Stimulated activated memory B cell treated with anti-CD40 and anti-IgM and Interleukin-4, amounts not matched to agents 10 μg/mL and 1 μg/mL and 100 μg/mL, for 72 hours (primary cell): ENCODE measurements at regions not wholly inside any gene's neighbourhood (a gene's known extent, or its start where the extent isn't known, plus 50 kb on each side); places are given as distances from the start of the nearest gene placed in this dataset.

Source experiments
- ATAC-seq: fragments of 150-1000 bp; cut with Tn5 transposase; 2 replicates; pipeline ENCODE4 v1.10.0; 2021
- H3K27ac Mint-ChIP-seq: one replicate; pipeline ENCODE4 v1.8.0; 2022; ENCODE audit warnings: mild to moderate bottlenecking, mixed read lengths
- H3K27me3 Mint-ChIP-seq: one replicate; pipeline ENCODE4 v1.8.0; 2022; ENCODE audit warnings: mixed read lengths
- H3K36me3 Mint-ChIP-seq: one replicate; pipeline ENCODE4 v1.8.0; 2022; ENCODE audit warnings: mixed read lengths
- H3K4me1 Mint-ChIP-seq: one replicate; pipeline ENCODE4 v1.8.0; 2022; ENCODE audit warnings: mixed read lengths
- H3K4me3 Mint-ChIP-seq: one replicate; pipeline ENCODE4 v1.8.0; 2022; ENCODE audit warnings: mild to moderate bottlenecking, moderate library complexity, mixed read lengths
- H3K9me3 Mint-ChIP-seq: one replicate; pipeline ENCODE4 v1.8.0; 2022; ENCODE audit warnings: mixed read lengths

DNA sequence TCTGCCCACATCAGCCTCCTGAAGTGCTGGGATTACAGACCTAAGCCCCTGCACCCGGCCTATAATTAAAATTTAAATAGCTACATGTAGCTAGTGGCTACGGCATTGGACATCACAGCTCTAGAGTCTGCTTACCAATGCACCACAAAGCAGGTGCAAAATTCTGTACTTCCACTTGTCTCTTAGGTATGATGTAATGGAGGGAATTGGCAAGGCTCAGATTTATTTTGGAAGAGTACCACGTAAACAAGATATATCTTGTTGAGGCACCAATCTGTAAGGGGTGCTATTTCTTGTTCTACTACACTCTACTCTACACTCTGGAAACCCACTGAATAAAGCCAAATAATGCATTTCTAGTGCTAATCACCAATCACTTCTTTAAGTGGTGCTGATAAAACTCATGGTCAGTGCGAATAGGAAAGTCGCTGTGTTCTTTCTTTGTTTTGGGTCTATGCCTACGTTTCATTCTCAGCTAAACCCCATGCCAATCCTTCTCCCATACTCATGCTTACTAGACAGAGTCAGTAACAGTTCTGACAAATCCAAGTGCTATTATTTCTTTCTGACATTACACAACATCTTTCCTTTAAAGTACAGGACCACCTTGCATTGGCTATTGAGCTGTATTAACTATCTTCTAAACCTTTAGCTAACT is 92.3 kb downstream of the GC start:
- Mint-ChIP-seq H3K4me1 (no peaks in the 10 kb centered on the region), H3K36me3 (no peaks in the 10 kb centered on the region), H3K27me3 (peaks cover 28% of the 10 kb centered on the region), H3K4me3 (no peak overlapping the region), H3K27ac (no peak overlapping the region), H3K9me3 (no peaks in the 10 kb centered on the region)
- ATAC-seq, result no peak

DNA sequence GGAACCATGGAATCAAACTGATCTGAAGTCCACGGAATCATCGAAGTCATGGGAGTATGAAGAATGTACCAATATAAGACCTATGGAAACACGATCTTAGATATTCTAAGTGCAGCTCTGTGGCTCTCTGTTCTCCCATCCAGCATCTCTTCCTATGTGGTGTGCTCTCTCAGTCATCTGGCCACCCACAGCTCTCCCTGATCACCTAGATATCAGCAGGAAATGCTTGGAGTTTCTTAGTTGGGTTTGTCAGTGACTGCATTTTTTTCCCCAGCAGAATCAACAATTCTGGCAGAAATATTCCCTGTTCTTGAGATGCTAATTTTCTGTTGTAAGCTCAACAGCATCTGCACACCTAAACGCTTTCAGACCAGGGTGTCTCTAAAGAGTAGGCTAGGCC is 94.1 kb downstream of the GC start:
- Mint-ChIP-seq H3K4me3 (no peak overlapping the region), H3K4me1 (no peaks in the 10 kb centered on the region), H3K9me3 (no peaks in the 10 kb centered on the region), H3K27me3 (peaks cover 11% of the 10 kb centered on the region), H3K36me3 (no peaks in the 10 kb centered on the region), H3K27ac (no peak overlapping the region)
- ATAC-seq, result no peak

DNA sequence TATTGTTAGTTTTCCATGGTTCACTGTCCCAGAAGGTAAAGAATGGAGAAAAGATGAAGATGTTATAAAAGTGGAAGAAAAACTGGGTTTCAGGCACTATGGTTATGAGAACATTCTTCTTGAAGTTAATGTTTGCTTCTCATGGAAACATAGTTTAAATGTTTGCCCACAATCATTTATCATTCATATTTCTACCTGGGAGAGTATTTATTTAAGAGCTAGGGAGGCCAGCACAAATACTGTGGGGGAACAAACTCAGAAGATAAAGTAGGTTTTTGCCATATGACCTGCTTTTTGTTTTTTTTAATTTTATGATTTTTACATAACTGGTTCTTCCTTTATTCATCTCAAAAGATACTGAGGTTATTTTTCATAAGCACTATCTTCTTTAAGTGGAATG is 96.8 kb downstream of the GC start:
- Mint-ChIP-seq H3K27me3 (peaks cover 11% of the 10 kb centered on the region), H3K9me3 (no peaks in the 10 kb centered on the region), H3K4me1 (no peaks in the 10 kb centered on the region), H3K36me3 (no peaks in the 10 kb centered on the region), H3K27ac (no peak overlapping the region), H3K4me3 (no peak overlapping the region)
- ATAC-seq, result no peak

DNA sequence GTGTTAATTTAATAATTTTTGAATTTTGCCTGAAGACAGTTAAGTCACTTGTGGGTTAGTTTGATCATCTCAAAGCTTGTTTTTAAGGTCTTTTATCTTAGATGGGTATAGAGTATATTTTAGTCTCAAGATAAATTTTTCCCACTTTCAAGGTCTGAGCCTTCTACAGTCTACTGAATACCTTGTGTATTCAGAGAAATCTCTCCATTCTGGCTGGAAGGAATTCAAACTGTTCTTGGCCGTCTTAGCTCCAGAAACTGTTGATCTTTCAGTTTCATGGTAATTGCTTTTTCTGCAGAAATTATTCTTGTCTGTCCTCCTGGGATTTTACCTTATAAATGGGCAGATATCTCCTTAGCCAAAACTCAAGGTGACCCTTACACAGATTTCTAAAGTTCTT is 97.9 kb downstream of the GC start:
- no peak for ATAC-seq
- Mint-ChIP-seq H3K4me3 (no peak overlapping the region), H3K9me3 (no peaks in the 10 kb centered on the region), H3K27me3 (peaks cover 11% of the 10 kb centered on the region), H3K27ac (no peak overlapping the region), H3K36me3 (no peaks in the 10 kb centered on the region), H3K4me1 (no peaks in the 10 kb centered on the region)

DNA sequence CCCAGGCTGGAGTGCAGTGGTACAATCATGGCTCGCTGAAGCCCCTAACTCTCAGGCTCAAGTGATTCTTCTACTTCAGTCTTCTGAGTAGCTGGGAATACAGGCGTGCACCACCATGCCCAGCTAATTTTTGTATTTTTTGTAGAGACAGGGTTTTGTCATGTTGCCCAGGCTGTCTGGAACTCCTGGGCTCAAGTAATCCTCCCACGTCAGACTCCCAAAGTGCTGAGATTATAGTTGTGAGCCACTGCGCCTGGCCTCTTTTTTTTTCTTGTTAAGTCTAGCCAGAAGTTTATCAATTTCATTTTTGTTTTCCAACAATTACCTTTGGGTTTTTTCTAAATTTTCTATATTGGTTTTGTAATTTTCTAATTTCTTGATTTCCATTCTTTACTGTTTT is 100.6 kb downstream of the GC start:
- peaks cover 2% of the 10 kb centered on the region for H3K27me3 Mint-ChIP-seq
- no peak for ATAC-seq
- no peak overlapping the region for H3K27ac Mint-ChIP-seq
- no peaks in the 10 kb centered on the region for H3K36me3 Mint-ChIP-seq
- H3K4me3 Mint-ChIP-seq, result no peak overlapping the region
- H3K4me1 Mint-ChIP-seq, result no peaks in the 10 kb centered on the region
- H3K9me3 Mint-ChIP-seq, result no peaks in the 10 kb centered on the region

DNA sequence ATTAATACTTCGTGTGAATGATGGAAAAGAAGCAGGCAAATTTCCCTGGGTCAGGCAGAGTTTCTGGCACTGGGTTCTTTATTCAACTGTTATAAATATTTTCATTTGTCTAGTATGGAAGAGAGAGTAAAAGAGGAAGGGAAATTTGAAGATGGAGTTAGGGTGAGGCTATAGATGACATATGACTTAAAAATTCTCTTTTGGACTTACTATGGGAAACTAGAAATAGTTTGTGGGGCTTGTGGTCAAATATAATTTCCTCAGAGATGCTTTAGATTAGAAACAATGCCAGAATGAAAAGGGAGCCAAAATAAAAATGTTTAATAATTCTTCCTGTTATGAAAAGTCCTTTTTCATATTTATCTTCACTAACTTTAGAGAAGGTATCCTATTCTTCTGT is 103.2 kb downstream of the GC start:
- Mint-ChIP-seq H3K27me3 (no peaks in the 10 kb centered on the region), H3K36me3 (no peaks in the 10 kb centered on the region), H3K9me3 (no peaks in the 10 kb centered on the region), H3K27ac (no peak overlapping the region), H3K4me3 (no peak overlapping the region), H3K4me1 (no peaks in the 10 kb centered on the region)
- no peak for ATAC-seq

DNA sequence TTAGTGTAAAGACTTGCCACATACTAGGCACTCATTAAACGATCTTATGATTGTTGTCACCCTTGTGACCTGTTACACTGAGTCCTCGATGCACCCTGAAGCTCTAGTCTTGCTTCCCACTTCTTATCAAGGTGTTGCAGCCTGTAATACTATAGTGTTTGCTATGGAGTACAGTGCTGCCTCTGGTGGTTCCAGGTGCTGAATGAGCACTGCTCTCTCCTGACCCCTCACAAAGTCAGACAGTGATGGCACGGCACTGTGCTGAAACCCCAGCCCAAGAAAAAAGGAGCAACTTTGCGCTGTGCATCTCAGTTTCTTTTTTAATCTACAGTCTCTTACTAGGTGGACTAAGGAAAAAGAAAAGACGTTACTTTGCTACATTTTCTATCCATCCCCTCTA is 106.3 kb downstream of the GC start:
- Mint-ChIP-seq H3K4me3 (no peak overlapping the region), H3K4me1 (no peaks in the 10 kb centered on the region), H3K27me3 (no peaks in the 10 kb centered on the region), H3K9me3 (no peaks in the 10 kb centered on the region), H3K36me3 (no peaks in the 10 kb centered on the region), H3K27ac (no peak overlapping the region)
- peak; percentile 37 for ATAC-seq

DNA sequence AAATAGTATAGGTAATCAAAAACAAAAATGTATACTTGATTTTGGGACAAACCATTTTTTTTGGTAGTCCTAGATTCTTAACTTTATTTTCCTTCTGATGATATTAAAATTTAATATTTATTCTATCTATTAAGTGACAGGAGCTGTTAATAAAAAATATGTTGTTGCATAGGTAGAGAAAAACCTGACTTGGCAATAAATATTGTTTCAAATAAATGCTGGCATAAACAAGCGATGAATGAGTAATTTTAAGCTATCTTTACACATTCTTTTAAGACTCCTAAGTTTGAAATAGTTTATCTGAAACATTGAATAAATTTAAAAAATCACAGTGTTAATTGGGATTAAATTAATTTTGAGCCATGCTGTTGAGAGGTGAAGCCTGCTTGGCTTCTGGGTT is 114.6 kb downstream of the GC start:
- H3K9me3 Mint-ChIP-seq, result peaks cover 2% of the 10 kb centered on the region
- no peaks in the 10 kb centered on the region for H3K36me3 Mint-ChIP-seq
- no peak overlapping the region for H3K27ac Mint-ChIP-seq
- H3K4me1 Mint-ChIP-seq, result no peaks in the 10 kb centered on the region
- ATAC-seq, result no peak
- no peak overlapping the region for H3K4me3 Mint-ChIP-seq
- no peaks in the 10 kb centered on the region for H3K27me3 Mint-ChIP-seq

DNA sequence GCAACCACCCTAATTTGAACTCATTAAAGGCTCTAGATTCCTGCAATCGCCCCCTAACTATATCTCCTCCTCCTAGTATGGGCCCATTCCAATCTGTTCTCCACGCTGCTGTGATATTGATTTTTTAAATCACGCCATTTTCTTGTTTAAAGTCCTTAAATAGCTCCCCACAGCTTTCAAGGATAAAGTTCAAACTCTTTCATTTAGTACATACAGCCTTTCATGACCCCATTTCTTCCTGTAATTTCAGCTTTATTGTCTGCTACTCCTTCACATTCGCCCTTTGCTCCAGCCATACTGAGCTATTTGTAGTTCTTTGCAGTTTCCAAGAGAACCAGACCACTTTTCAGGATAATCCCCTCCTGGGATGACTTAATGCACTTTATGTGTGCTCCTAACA is 118.5 kb downstream of the GC start:
- Mint-ChIP-seq H3K9me3 (no peaks in the 10 kb centered on the region), H3K27ac (no peak overlapping the region), H3K4me1 (no peaks in the 10 kb centered on the region), H3K36me3 (no peaks in the 10 kb centered on the region), H3K27me3 (no peaks in the 10 kb centered on the region), H3K4me3 (no peak overlapping the region)
- ATAC-seq, result no peak

DNA sequence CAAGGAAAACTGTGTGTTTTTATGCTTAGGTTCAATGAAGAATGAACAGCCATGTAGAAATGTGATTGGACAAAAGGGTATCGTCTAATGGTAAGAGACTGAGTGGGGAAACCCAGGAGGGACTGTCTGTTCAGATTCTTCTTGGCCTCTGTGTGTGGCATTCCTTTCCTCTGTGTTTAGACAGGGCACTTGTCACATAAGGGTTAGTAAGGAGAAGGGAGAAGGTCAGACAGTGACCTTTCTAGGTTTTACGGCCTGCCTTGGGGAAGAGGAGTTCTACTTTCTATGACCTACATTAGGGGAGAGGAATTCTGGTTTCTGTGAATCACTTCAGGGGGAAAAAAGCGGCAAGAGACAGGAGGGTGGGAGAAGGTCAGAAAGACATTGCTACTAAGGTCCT is 119.5 kb downstream of the GC start:
- Mint-ChIP-seq H3K27ac (no peak overlapping the region), H3K4me3 (no peak overlapping the region), H3K4me1 (no peaks in the 10 kb centered on the region), H3K27me3 (no peaks in the 10 kb centered on the region), H3K9me3 (no peaks in the 10 kb centered on the region), H3K36me3 (no peaks in the 10 kb centered on the region)
- ATAC-seq, result no peak

DNA sequence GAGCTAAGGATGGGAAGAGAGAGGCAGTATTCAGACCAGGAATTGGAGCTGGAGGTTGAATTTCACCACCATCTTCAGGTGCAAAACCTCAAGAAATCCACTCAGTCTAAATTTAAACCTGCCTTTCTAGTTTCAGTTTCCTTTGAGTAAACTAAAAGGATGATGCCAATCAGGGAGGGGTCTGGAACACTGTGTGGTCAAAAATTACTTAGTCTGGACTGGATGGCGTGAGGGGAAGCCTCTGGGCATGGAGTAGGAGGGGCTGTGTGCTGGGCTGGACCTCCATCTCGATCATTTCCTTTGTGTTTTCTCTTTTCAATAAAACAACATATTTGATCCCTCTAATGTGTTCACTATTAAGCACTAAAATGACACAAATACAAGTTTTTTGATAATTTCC is 120.1 kb downstream of the GC start:
- Mint-ChIP-seq H3K27me3 (no peaks in the 10 kb centered on the region), H3K4me1 (no peaks in the 10 kb centered on the region), H3K36me3 (no peaks in the 10 kb centered on the region), H3K27ac (no peak overlapping the region), H3K9me3 (no peaks in the 10 kb centered on the region), H3K4me3 (no peak overlapping the region)
- ATAC-seq, result no peak

DNA sequence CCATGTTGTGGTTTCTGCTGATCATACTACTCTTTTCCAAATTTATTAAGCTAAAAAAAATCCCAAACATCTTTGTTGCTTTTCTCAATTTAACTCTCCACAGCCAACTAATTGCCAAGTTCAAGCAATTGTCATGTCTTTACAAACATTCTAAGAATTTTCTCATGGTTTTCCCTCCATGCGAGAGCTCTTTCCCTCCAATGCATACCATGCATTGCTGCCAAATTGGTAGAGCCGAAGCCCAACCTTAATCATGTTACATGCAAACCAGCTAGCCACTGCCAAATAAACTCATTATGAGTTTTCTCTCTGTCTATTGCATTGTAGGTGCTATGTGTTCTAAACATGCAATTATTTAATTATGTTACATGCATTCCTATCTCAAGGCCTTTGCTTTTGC is 123.9 kb downstream of the GC start:
- Mint-ChIP-seq H3K36me3 (no peaks in the 10 kb centered on the region), H3K9me3 (no peaks in the 10 kb centered on the region), H3K4me3 (no peak overlapping the region), H3K4me1 (no peaks in the 10 kb centered on the region), H3K27ac (no peak overlapping the region), H3K27me3 (no peaks in the 10 kb centered on the region)
- no peak for ATAC-seq

DNA sequence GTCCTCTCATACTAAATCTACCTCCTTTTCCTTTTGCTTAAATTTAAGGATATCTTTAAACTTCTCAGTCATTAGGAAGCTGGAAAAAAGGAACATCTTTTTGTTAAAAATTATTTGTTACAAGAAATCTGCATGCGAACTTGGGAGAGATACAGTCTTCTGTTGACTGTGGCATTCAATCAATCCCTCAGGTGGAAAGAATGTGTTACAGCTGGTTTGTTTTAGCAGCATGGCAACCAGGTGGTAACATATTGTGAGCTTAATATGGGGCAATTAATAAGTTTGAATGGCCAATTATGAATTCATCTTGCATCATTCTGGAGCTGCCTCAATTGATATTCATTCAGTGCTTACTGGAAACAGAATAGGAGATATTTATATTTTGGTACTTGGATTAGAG is 135.0 kb downstream of the GC start:
- Mint-ChIP-seq H3K27ac (no peak overlapping the region), H3K4me3 (no peak overlapping the region), H3K9me3 (no peaks in the 10 kb centered on the region), H3K36me3 (no peaks in the 10 kb centered on the region), H3K4me1 (no peaks in the 10 kb centered on the region), H3K27me3 (no peaks in the 10 kb centered on the region)
- no peak for ATAC-seq

DNA sequence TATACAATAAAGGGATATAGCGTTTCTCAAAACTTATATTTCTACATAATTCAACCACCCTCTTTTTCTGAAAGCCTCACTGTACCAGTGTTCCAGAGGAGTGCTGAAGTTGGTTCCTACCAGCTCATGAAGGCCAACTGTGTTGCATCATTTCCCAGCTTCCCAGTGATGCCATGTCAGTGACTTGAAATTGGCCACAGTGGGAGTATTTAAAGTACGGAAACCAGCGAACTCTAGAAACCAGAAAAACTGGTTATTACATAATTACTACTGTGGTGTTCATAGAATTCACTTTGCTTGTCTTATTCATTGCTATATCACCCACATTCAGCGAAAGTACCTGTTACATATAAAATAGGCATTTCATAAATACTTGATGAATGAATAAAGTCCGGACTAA is 135.4 kb downstream of the GC start:
- no peaks in the 10 kb centered on the region for H3K4me1 Mint-ChIP-seq
- H3K4me3 Mint-ChIP-seq, result no peak overlapping the region
- ATAC-seq, result no peak
- no peaks in the 10 kb centered on the region for H3K36me3 Mint-ChIP-seq
- no peaks in the 10 kb centered on the region for H3K27me3 Mint-ChIP-seq
- no peak overlapping the region for H3K27ac Mint-ChIP-seq
- no peaks in the 10 kb centered on the region for H3K9me3 Mint-ChIP-seq

DNA sequence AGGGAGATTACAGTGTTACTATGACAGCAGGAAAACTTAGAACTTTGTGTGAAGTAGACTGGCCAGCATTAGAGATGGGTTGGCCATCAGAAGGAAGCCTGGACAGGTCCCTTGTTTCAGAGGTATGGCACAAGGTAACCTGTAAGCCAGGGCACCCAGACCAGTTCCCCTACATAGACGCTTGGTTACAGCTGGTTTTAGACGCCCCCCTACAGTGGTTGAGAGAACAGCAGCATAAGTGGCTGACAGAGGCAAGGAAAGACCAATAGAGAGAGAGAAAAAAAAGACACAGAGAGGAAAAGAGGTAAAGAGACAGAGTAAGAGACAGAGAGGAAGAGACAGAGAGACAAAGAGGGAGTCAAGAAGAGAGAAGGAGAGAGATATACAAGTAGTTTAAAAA is 144.5 kb downstream of the GC start:
- no peak for ATAC-seq
- Mint-ChIP-seq H3K36me3 (no peaks in the 10 kb centered on the region), H3K4me1 (no peaks in the 10 kb centered on the region), H3K27me3 (peaks cover 10% of the 10 kb centered on the region), H3K4me3 (no peak overlapping the region), H3K27ac (no peak overlapping the region), H3K9me3 (peaks cover 7% of the 10 kb centered on the region)

DNA sequence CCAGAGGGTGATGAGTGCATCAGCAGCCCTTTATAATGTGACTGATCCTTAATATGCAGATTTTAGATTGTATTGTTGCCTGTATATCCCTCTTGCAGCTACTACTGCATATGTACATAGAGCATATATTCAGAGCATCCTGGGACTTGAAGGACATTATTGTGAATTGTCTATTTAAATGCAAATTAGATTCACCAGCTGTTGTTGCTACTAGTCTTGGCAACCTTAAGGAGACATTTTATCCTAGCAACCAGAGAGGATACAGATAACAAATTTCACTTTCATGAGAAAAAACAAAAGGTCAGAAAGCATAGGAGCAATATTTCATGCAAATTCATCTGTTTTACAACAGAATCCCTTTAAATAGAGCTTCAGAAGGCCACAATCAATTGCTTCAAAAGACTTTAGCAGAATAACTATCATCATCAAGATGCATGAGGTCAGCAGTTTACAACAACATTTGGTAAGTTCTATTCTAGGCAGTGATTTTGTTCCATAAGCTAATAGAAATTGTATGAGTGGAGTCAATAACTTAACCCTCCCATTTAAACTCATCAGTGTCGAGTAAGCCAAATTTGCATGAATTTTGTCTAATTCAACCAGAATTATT is 148.6 kb downstream of the GC start:
- no peaks in the 10 kb centered on the region for H3K36me3 Mint-ChIP-seq
- no peak for ATAC-seq
- peaks cover 10% of the 10 kb centered on the region for H3K27me3 Mint-ChIP-seq
- no peak overlapping the region for H3K4me3 Mint-ChIP-seq
- H3K27ac Mint-ChIP-seq, result no peak overlapping the region
- H3K4me1 Mint-ChIP-seq, result no peaks in the 10 kb centered on the region
- H3K9me3 Mint-ChIP-seq, result peaks cover 10% of the 10 kb centered on the region

DNA sequence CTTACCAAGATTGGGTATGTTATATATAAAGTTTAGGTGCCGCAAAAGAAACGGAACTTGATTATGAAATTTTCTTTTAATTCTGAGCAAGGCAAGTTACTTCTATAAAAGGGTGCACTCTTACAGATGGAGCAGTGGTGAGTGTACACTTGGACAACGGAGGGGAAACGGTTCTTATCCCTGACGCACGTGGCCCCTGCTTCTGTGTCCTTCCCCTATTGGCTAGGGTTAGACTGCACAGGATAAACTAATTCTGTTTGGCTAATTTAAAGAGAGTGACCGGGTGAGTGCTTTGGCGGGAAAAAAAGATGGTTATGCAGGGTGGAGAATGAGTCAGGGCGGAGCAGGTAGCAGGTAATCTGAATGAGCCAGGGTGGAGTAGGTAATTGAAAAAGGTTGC is 149.5 kb downstream of the GC start:
- Mint-ChIP-seq H3K9me3 (peaks cover 9% of the 10 kb centered on the region), H3K27ac (no peak overlapping the region), H3K4me3 (no peak overlapping the region), H3K27me3 (peaks cover 10% of the 10 kb centered on the region), H3K36me3 (no peaks in the 10 kb centered on the region), H3K4me1 (no peaks in the 10 kb centered on the region)
- ATAC-seq, result no peak
